ENCODE measurements at regions not wholly inside any gene's neighbourhood (a gene's known extent, or its start where the extent isn't known, plus 50 kb on each side); places are given as distances from the start of the nearest gene placed in this dataset.

GRCh38 chr11:35066030-35066429, 72.9 kb upstream of the CD44 start:
- H3K27me3 ChIP-seq (ENCODE audit: insufficient read depth), result no peaks in the 10 kb centered on the region
- H3K27ac ChIP-seq (ENCODE audit: low read depth), result no peak overlapping the region
- no peaks in the 10 kb centered on the region for H4K20me1 ChIP-seq (replicated peaks; ENCODE audit: insufficient read depth)
- no peaks in the 10 kb centered on the region for H3K4me1 ChIP-seq (ENCODE audit: insufficient read depth)
- no peak overlapping the region for H3K4me2 ChIP-seq
- no peak overlapping the region for H2AFZ ChIP-seq
- ATAC-seq (no peak), DNase-seq (ENCODE audit: low spot score) (no peak)
- H3K4me3 ChIP-seq, result no peak overlapping the region
- Mint-ChIP-seq H3K9me3 (no peaks in the 10 kb centered on the region; the same call in 2 of the 3 replicates), H3K4me3 (no peak overlapping the region), H3K4me1 (no peaks in the 10 kb centered on the region), H3K27me3 (ENCODE audit: insufficient read depth, low read depth, poor library complexity) (no peaks in the 10 kb centered on the region), H3K36me3 (ENCODE audit: low read depth) (no peaks in the 10 kb centered on the region), H3K27ac (no peak overlapping the region)
- no peaks in the 10 kb centered on the region for H3F3A ChIP-seq (replicated peaks; ENCODE audit: low read depth)
- H3K36me3 ChIP-seq (ENCODE audit: insufficient read depth), result no peaks in the 10 kb centered on the region
- peaks cover 6% of the 10 kb centered on the region; the same call in 1 of the 2 replicates for H3K9me2 ChIP-seq (ENCODE audit: insufficient read depth)
- TF ChIP-seq ZNF114 (CRISPR knock-in tag; IDR thresholded peaks at IDR 0.05), result no peak
- no peaks in the 10 kb centered on the region for H3K79me2 ChIP-seq (replicated peaks; ENCODE audit: insufficient read depth)

GRCh38 chr11:35066783-35067423, 72.1 kb upstream of the CD44 start:
- TF ChIP-seq POLR2AphosphoS5 (IDR thresholded peaks at IDR 0.05; ENCODE audit: low read depth), result no peak
- TF ChIP-seq REST (IDR thresholded peaks at IDR 0.05; ENCODE audit: unreplicated experiment), result no peak
- TF ChIP-seq STAT1 (IDR thresholded peaks at IDR 0.05; ENCODE audit: unreplicated experiment), result no peak
- H3K36me3 ChIP-seq (ENCODE audit: insufficient read depth), result no peaks in the 10 kb centered on the region
- H3K9me2 ChIP-seq (ENCODE audit: insufficient read depth), result peaks cover 6% of the 10 kb centered on the region; the same call in 1 of the 2 replicates
- H3K4me1 ChIP-seq (ENCODE audit: insufficient read depth), result no peaks in the 10 kb centered on the region
- H3K27me3 ChIP-seq (ENCODE audit: insufficient read depth), result no peaks in the 10 kb centered on the region
- no peak overlapping the region for H3K4me3 Mint-ChIP-seq
- H3K27me3 Mint-ChIP-seq (ENCODE audit: insufficient read depth, low read depth, poor library complexity), result peaks cover under 1% of the 10 kb centered on the region
- H3K4me2 ChIP-seq, result no peak overlapping the region
- no peaks in the 10 kb centered on the region for H3F3A ChIP-seq (replicated peaks; ENCODE audit: low read depth)
- ATAC-seq (no peak), DNase-seq (ENCODE audit: low spot score) (no peak)
- H3K36me3 Mint-ChIP-seq (ENCODE audit: low read depth), result no peaks in the 10 kb centered on the region
- H3K9me3 Mint-ChIP-seq, result no peaks in the 10 kb centered on the region; the same call in 2 of the 3 replicates
- no peaks in the 10 kb centered on the region for H3K79me2 ChIP-seq (replicated peaks; ENCODE audit: insufficient read depth)
- H3K27ac Mint-ChIP-seq, result no peak overlapping the region
- H2AFZ ChIP-seq, result no peak overlapping the region
- no peaks in the 10 kb centered on the region for H3K4me1 Mint-ChIP-seq
- H4K20me1 ChIP-seq (replicated peaks; ENCODE audit: insufficient read depth), result no peaks in the 10 kb centered on the region
- no peak overlapping the region for H3K27ac ChIP-seq (ENCODE audit: low read depth)
- H3K4me3 ChIP-seq, result no peak overlapping the region

GRCh38 chr11:35071722-35072121, 67.2 kb upstream of the CD44 start:
- Histone ChIP-seq H3K79me2 (replicated peaks; ENCODE audit: insufficient read depth) (no peaks in the 10 kb centered on the region), H3K4me1 (ENCODE audit: insufficient read depth) (no peaks in the 10 kb centered on the region), H3K36me3 (ENCODE audit: insufficient read depth) (no peaks in the 10 kb centered on the region), H3K4me2 (no peak overlapping the region), H2AFZ (no peak overlapping the region), H3K27me3 (ENCODE audit: insufficient read depth) (no peaks in the 10 kb centered on the region), H3K27ac (ENCODE audit: low read depth) (no peak overlapping the region), H4K20me1 (replicated peaks; ENCODE audit: insufficient read depth) (no peaks in the 10 kb centered on the region), H3F3A (replicated peaks; ENCODE audit: low read depth) (no peaks in the 10 kb centered on the region), H3K9me2 (ENCODE audit: insufficient read depth) (no peaks in the 10 kb centered on the region), H3K4me3 (no peak overlapping the region)
- Mint-ChIP-seq H3K36me3 (ENCODE audit: low read depth) (no peaks in the 10 kb centered on the region), H3K4me3 (no peak overlapping the region), H3K4me1 (no peaks in the 10 kb centered on the region), H3K27me3 (ENCODE audit: insufficient read depth, low read depth, poor library complexity) (peaks cover 2% of the 10 kb centered on the region), H3K9me3 (no peaks in the 10 kb centered on the region; the same call in 2 of the 3 replicates), H3K27ac (no peak overlapping the region)
- DNase-seq (ENCODE audit: low spot score) (no peak), ATAC-seq (no peak)
- TF ChIP-seq CREB1 (CRISPR knock-in tag; IDR thresholded peaks at IDR 0.05; ENCODE audit: low read depth) (no peak), NANOG (IDR thresholded peaks at IDR 0.05; ENCODE audit: borderline replicate concordance) (no peak), ZNF462 (CRISPR knock-in tag; IDR thresholded peaks at IDR 0.05) (no peak)

Data from GM23338 (cell line).